ENCODE measurements at regions not wholly inside any gene's neighbourhood (a gene's known extent, or its start where the extent isn't known, plus 50 kb on each side); places are given as distances from the start of the nearest gene placed in this dataset.

DNA sequence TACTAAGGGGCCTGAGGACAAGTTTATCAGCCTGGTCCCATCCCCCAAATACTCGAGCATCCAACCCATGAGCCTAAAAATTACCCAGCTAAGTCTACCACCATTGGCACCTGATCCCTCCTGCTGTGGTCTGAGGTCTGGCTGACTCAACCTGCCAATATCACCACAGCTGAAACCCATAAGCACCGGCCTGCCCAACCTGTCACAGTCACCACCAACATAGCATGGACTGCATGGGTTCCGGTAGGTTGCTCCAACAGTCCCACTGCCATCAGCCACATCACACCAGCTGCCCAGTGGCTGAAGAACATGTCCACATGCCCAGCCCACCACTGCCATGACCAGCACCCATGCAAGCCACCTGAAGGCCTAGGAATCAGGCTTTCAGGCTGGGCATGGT, 495.0 kb downstream of the PRELID2 start:
- TF ChIP-seq, protein P1, sequence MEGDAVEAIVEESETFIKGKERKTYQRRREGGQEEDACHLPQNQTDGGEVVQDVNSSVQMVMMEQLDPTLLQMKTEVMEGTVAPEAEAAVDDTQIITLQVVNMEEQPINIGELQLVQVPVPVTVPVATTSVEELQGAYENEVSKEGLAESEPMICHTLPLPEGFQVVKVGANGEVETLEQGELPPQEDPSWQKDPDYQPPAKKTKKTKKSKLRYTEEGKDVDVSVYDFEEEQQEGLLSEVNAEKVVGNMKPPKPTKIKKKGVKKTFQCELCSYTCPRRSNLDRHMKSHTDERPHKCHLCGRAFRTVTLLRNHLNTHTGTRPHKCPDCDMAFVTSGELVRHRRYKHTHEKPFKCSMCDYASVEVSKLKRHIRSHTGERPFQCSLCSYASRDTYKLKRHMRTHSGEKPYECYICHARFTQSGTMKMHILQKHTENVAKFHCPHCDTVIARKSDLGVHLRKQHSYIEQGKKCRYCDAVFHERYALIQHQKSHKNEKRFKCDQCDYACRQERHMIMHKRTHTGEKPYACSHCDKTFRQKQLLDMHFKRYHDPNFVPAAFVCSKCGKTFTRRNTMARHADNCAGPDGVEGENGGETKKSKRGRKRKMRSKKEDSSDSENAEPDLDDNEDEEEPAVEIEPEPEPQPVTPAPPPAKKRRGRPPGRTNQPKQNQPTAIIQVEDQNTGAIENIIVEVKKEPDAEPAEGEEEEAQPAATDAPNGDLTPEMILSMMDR (IDR thresholded peaks at IDR 0.05) = no peak
- no peak for TF ChIP-seq POLR2A (IDR thresholded peaks at IDR 0.05)

All from heart left ventricle (tissue), 13 donors.